ENCODE measurements at regions not wholly inside any gene's neighbourhood (a gene's known extent, or its start where the extent isn't known, plus 50 kb on each side); places are given as distances from the start of the nearest gene placed in this dataset.
"Not testable (repeated sequence)": the region's sequence is repeated elsewhere in the genome, so short reads cannot be mapped to it uniquely, and the experiment has no call there.

DNA sequence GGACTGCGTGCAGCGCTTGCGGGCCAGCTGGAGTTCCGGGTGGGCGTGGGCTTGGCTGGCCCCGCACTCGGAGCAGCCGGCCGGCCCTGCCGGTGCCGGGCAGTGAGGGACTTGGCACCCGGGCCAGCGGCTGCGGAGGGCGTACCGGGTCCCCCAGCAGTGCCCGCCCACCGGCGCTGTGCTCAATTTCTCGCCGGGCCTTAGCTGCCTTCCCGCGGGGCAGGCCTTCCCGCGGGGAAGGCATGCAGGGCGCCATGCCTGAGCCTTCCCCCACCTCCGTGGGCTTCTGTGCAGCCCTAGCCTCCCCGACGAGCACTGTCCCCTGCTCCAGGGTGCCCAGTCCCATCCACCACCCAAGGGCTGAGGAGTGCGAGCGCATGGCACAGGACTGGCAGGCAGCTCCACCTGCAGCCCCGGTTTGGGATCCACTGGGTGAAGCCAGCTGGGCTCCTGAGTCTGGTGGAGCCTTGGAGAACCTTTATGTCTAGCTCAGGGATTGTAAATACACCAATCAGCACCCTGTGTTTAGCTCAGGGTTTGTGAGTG, 975.0 kb upstream of the NRXN1 start:
- CTCF ChIA-PET; H3K4me3 ChIP-seq (ENCODE audit: low read depth, low read length); POLR2A ChIA-PET; H3K27ac ChIP-seq (ENCODE audit: extremely low read depth, low read depth, low read length); H3K9me3 ChIP-seq (ENCODE audit: control insufficient read depth, insufficient read depth, low read depth, low read length); H3K4me1 ChIP-seq (ENCODE audit: control insufficient read depth, insufficient read depth, low read length); H3K36me3 ChIP-seq (ENCODE audit: control insufficient read depth in 2 of 2, insufficient read depth in 1 of 2, low read length in 2 of 2): not testable (repeated sequence)

DNA sequence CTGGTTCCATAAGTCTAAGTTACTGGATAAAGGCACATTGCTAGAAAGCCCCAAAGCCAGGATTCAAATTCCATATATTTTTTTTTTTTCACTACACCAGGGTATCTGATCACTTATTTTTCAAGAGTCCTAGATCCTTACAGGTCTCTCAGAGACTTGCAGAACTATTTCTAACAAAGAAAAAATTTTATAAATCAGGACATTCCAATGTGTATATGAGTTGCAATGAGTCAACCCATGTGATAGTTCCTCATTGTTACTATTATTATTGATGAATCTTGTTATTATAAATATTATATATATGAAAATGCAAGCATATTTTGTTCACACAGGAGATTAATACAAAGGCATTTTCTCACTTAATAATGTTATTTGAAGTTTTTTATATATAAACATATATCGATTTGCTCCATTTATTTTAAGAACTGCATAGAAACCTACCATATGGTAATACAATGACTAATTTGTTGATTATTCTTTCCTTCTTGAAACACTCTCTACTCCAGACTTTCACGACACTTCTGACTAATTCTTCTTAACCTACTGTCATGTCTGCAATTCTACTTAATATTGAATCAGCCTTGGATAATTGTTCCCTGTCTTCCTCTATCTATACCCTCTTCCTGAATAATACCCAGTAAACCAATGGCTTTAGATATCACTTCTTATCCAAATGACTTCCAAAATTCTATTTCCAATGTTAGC, 968.4 kb upstream of the NRXN1 start:
- POLR2A ChIA-PET: no interaction called here
- TF ChIP-seq ZNF175 (tag by site-specific recombination; IDR thresholded peaks at IDR 0.05): no peak
- TF ChIP-seq ZXDB (tag by site-specific recombination; IDR thresholded peaks at IDR 0.05): no peak
- TF ChIP-seq GFI1B (tag by site-specific recombination; IDR thresholded peaks at IDR 0.05): no peak
- TF ChIP-seq, protein P1, sequence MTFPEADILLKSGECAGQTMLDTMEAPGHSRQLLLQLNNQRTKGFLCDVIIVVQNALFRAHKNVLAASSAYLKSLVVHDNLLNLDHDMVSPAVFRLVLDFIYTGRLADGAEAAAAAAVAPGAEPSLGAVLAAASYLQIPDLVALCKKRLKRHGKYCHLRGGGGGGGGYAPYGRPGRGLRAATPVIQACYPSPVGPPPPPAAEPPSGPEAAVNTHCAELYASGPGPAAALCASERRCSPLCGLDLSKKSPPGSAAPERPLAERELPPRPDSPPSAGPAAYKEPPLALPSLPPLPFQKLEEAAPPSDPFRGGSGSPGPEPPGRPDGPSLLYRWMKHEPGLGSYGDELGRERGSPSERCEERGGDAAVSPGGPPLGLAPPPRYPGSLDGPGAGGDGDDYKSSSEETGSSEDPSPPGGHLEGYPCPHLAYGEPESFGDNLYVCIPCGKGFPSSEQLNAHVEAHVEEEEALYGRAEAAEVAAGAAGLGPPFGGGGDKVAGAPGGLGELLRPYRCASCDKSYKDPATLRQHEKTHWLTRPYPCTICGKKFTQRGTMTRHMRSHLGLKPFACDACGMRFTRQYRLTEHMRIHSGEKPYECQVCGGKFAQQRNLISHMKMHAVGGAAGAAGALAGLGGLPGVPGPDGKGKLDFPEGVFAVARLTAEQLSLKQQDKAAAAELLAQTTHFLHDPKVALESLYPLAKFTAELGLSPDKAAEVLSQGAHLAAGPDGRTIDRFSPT (tag by site-specific recombination; IDR thresholded peaks at IDR 0.05): no peak
- TF ChIP-seq, protein P2, sequence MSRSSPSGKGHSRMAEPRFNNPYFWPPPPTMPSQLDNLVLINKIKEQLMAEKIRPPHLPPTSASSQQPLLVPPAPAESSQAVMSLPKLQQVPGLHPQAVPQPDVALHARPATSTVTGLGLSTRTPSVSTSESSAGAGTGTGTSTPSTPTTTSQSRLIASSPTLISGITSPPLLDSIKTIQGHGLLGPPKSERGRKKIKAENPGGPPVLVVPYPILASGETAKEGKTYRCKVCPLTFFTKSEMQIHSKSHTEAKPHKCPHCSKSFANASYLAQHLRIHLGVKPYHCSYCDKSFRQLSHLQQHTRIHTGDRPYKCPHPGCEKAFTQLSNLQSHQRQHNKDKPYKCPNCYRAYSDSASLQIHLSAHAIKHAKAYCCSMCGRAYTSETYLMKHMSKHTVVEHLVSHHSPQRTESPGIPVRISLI (tag by site-specific recombination; IDR thresholded peaks at IDR 0.05): no peak

DNA sequence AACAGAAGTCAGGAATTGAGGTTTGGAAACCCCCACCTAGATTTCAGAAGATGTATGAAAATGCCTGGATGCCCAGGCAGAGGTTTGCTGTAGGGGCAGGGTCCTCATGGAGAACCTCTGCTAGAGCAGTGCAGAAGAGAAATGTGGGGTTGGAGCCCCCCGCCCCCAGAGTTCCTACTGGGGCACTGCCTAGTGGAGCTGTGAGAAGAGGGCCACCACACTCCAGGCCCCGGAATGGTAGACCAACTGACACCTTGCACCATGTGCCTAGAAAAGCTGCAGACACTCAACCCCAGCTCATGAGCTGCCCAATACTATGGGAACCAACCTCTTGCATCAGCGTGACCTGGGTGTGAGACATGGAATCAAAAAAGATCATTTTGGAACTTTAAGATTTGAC, 967.0 kb upstream of the NRXN1 start:
- Histone ChIP-seq H3K4me1 (ENCODE audit: control insufficient read depth, insufficient read depth, low read length) (no peaks in the 10 kb centered on the region), H3K36me3 (ENCODE audit: control insufficient read depth in 2 of 2, insufficient read depth in 1 of 2, low read length in 2 of 2) (no peaks in the 10 kb centered on the region), H3K27ac (ENCODE audit: extremely low read depth, low read depth, low read length) (no peak overlapping the region), H3K9me3 (ENCODE audit: control insufficient read depth, insufficient read depth, low read depth, low read length) (no peaks in the 10 kb centered on the region), H3K4me3 (ENCODE audit: low read depth, low read length) (no peak overlapping the region)
- CTCF ChIA-PET: no interaction called here
- TF ChIP-seq ZBTB1 (tag by site-specific recombination; IDR thresholded peaks at IDR 0.05) (no peak), ZFP69B (tag by site-specific recombination; IDR thresholded peaks at IDR 0.05) (no peak), ZNF785 (tag by site-specific recombination; IDR thresholded peaks at IDR 0.05) (no peak), ZNF48 (tag by site-specific recombination; IDR thresholded peaks at IDR 0.05) (no peak), SP7 (tag by site-specific recombination; IDR thresholded peaks at IDR 0.05) (no peak), ZNF529 (tag by site-specific recombination; IDR thresholded peaks at IDR 0.05; ENCODE audit: insufficient replicate concordance) (no peak), ZNF555 (tag by site-specific recombination; conservative IDR thresholded peaks at IDR 0.05) (no peak)
- TF ChIP-seq, protein P3, sequence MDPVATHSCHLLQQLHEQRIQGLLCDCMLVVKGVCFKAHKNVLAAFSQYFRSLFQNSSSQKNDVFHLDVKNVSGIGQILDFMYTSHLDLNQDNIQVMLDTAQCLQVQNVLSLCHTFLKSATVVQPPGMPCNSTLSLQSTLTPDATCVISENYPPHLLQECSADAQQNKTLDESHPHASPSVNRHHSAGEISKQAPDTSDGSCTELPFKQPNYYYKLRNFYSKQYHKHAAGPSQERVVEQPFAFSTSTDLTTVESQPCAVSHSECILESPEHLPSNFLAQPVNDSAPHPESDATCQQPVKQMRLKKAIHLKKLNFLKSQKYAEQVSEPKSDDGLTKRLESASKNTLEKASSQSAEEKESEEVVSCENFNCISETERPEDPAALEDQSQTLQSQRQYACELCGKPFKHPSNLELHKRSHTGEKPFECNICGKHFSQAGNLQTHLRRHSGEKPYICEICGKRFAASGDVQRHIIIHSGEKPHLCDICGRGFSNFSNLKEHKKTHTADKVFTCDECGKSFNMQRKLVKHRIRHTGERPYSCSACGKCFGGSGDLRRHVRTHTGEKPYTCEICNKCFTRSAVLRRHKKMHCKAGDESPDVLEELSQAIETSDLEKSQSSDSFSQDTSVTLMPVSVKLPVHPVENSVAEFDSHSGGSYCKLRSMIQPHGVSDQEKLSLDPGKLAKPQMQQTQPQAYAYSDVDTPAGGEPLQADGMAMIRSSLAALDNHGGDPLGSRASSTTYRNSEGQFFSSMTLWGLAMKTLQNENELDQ (tag by site-specific recombination; IDR thresholded peaks at IDR 0.05; ENCODE audit: low read depth): no peak
- POLR2A ChIA-PET: no interaction called here

More for the DNA sequence above, 968.4 kb upstream of the NRXN1 start:
- Histone ChIP-seq H3K9me3 (ENCODE audit: control insufficient read depth, insufficient read depth, low read depth, low read length) (no peaks in the 10 kb centered on the region), H3K36me3 (ENCODE audit: control insufficient read depth in 2 of 2, insufficient read depth in 1 of 2, low read length in 2 of 2) (no peaks in the 10 kb centered on the region), H3K4me3 (ENCODE audit: low read depth, low read length) (no peak overlapping the region), H3K27ac (ENCODE audit: extremely low read depth, low read depth, low read length) (no peak overlapping the region), H3K4me1 (ENCODE audit: control insufficient read depth, insufficient read depth, low read length) (no peaks in the 10 kb centered on the region)
- CTCF ChIA-PET: no interaction called here
